ENCODE measurements at regions not wholly inside any gene's neighbourhood (a gene's known extent, or its start where the extent isn't known, plus 50 kb on each side); places are given as distances from the start of the nearest gene placed in this dataset.

DNA sequence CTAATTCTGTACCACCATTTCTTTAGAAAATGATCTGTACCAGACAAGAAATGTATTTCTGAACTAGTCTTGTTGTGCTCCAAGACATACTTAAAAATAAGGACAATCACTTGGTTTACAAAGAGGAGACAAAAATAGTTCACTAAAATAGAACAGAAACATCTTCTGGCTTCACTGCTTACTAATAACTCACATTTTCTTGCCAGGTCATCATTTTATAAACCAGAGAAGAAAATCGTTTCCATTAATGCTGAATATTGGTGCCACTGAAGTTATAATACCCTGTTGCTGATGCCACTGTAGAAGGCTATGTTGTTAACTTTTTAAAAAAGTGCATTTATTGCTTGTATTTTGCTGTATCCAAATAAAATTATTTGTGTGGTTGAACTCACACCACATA lies 94.8 kb upstream of the ZNF236 start:
- no peak for TF ChIP-seq ZNF138 (CRISPR knock-in tag; conservative IDR thresholded peaks at IDR 0.05)
- TF ChIP-seq ZBTB21 (CRISPR knock-in tag; IDR thresholded peaks at IDR 0.05; ENCODE audit: borderline replicate concordance) = no peak
- TF ChIP-seq GRHL2 (CRISPR knock-in tag; IDR thresholded peaks at IDR 0.05; ENCODE audit: insufficient replicate concordance, severe bottlenecking) = no peak
- TF ChIP-seq, protein P1, sequence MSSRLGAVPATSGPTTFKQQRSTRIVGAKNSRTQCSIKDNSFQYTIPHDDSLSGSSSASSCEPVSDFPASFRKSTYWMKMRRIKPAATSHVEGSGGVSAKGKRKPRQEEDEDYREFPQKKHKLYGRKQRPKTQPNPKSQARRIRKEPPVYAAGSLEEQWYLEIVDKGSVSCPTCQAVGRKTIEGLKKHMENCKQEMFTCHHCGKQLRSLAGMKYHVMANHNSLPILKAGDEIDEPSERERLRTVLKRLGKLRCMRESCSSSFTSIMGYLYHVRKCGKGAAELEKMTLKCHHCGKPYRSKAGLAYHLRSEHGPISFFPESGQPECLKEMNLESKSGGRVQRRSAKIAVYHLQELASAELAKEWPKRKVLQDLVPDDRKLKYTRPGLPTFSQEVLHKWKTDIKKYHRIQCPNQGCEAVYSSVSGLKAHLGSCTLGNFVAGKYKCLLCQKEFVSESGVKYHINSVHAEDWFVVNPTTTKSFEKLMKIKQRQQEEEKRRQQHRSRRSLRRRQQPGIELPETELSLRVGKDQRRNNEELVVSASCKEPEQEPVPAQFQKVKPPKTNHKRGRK (CRISPR knock-in tag; IDR thresholded peaks at IDR 0.05; ENCODE audit: borderline replicate concordance) = no peak
- TF ChIP-seq ZNF671 (CRISPR knock-in tag; IDR thresholded peaks at IDR 0.05) = no peak
- TF ChIP-seq TEAD1 (CRISPR knock-in tag; IDR thresholded peaks at IDR 0.05) = no peak
- TF ChIP-seq, protein P2, sequence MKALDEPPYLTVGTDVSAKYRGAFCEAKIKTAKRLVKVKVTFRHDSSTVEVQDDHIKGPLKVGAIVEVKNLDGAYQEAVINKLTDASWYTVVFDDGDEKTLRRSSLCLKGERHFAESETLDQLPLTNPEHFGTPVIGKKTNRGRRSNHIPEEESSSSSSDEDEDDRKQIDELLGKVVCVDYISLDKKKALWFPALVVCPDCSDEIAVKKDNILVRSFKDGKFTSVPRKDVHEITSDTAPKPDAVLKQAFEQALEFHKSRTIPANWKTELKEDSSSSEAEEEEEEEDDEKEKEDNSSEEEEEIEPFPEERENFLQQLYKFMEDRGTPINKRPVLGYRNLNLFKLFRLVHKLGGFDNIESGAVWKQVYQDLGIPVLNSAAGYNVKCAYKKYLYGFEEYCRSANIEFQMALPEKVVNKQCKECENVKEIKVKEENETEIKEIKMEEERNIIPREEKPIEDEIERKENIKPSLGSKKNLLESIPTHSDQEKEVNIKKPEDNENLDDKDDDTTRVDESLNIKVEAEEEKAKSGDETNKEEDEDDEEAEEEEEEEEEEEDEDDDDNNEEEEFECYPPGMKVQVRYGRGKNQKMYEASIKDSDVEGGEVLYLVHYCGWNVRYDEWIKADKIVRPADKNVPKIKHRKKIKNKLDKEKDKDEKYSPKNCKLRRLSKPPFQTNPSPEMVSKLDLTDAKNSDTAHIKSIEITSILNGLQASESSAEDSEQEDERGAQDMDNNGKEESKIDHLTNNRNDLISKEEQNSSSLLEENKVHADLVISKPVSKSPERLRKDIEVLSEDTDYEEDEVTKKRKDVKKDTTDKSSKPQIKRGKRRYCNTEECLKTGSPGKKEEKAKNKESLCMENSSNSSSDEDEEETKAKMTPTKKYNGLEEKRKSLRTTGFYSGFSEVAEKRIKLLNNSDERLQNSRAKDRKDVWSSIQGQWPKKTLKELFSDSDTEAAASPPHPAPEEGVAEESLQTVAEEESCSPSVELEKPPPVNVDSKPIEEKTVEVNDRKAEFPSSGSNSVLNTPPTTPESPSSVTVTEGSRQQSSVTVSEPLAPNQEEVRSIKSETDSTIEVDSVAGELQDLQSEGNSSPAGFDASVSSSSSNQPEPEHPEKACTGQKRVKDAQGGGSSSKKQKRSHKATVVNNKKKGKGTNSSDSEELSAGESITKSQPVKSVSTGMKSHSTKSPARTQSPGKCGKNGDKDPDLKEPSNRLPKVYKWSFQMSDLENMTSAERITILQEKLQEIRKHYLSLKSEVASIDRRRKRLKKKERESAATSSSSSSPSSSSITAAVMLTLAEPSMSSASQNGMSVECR (CRISPR knock-in tag; IDR thresholded peaks at IDR 0.05; ENCODE audit: borderline replicate concordance) = no peak
- TF ChIP-seq JUN (CRISPR knock-in tag; IDR thresholded peaks at IDR 0.05) = no peak
- TF ChIP-seq HMGA2 (CRISPR knock-in tag; IDR thresholded peaks at IDR 0.05) = no peak
- no peak for TF ChIP-seq ZNF121 (CRISPR knock-in tag; IDR thresholded peaks at IDR 0.05)
- TF ChIP-seq TCF7 (CRISPR knock-in tag; IDR thresholded peaks at IDR 0.05; ENCODE audit: low read depth) = no peak
- no peak for TF ChIP-seq MXD4 (CRISPR knock-in tag; IDR thresholded peaks at IDR 0.05; ENCODE audit: borderline replicate concordance)
- no peak for TF ChIP-seq KAT7 (CRISPR knock-in tag; IDR thresholded peaks at IDR 0.05; ENCODE audit: borderline replicate concordance)
- TF ChIP-seq ZNF219 (CRISPR knock-in tag; IDR thresholded peaks at IDR 0.05; ENCODE audit: borderline replicate concordance) = no peak
- TF ChIP-seq, protein P3, sequence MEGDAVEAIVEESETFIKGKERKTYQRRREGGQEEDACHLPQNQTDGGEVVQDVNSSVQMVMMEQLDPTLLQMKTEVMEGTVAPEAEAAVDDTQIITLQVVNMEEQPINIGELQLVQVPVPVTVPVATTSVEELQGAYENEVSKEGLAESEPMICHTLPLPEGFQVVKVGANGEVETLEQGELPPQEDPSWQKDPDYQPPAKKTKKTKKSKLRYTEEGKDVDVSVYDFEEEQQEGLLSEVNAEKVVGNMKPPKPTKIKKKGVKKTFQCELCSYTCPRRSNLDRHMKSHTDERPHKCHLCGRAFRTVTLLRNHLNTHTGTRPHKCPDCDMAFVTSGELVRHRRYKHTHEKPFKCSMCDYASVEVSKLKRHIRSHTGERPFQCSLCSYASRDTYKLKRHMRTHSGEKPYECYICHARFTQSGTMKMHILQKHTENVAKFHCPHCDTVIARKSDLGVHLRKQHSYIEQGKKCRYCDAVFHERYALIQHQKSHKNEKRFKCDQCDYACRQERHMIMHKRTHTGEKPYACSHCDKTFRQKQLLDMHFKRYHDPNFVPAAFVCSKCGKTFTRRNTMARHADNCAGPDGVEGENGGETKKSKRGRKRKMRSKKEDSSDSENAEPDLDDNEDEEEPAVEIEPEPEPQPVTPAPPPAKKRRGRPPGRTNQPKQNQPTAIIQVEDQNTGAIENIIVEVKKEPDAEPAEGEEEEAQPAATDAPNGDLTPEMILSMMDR (IDR thresholded peaks at IDR 0.05) = no peak
- TF ChIP-seq, protein P4, sequence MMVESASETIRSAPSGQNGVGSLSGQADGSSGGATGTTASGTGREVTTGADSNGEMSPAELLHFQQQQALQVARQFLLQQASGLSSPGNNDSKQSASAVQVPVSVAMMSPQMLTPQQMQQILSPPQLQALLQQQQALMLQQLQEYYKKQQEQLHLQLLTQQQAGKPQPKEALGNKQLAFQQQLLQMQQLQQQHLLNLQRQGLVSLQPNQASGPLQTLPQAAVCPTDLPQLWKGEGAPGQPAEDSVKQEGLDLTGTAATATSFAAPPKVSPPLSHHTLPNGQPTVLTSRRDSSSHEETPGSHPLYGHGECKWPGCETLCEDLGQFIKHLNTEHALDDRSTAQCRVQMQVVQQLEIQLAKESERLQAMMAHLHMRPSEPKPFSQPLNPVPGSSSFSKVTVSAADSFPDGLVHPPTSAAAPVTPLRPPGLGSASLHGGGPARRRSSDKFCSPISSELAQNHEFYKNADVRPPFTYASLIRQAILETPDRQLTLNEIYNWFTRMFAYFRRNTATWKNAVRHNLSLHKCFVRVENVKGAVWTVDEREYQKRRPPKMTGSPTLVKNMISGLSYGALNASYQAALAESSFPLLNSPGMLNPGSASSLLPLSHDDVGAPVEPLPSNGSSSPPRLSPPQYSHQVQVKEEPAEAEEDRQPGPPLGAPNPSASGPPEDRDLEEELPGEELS (CRISPR knock-in tag; IDR thresholded peaks at IDR 0.05) = no peak
- TF ChIP-seq, protein P5, sequence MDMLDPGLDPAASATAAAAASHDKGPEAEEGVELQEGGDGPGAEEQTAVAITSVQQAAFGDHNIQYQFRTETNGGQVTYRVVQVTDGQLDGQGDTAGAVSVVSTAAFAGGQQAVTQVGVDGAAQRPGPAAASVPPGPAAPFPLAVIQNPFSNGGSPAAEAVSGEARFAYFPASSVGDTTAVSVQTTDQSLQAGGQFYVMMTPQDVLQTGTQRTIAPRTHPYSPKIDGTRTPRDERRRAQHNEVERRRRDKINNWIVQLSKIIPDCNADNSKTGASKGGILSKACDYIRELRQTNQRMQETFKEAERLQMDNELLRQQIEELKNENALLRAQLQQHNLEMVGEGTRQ (CRISPR knock-in tag; IDR thresholded peaks at IDR 0.05) = no peak
- TF ChIP-seq ZNF232 (CRISPR knock-in tag; IDR thresholded peaks at IDR 0.05) = no peak
- TF ChIP-seq TP53 (CRISPR knock-in tag; IDR thresholded peaks at IDR 0.05) = no peak
- TF ChIP-seq, protein P6, sequence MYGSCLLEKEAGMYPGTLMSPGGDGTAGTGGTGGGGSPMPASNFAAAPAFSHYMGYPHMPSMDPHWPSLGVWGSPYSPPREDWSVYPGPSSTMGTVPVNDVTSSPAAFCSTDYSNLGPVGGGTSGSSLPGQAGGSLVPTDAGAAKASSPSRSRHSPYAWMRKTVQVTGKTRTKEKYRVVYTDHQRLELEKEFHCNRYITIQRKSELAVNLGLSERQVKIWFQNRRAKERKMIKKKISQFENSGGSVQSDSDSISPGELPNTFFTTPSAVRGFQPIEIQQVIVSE (CRISPR knock-in tag; IDR thresholded peaks at IDR 0.05; ENCODE audit: borderline replicate concordance) = no peak
- ChIA-PET CTCF (no interaction called here), POLR2A (no interaction called here)
- Mint-ChIP-seq H3K4me3 (no peak overlapping the region), H3K27me3 (ENCODE audit: low read depth) (no peaks in the 10 kb centered on the region), H3K36me3 (peaks cover 19% of the 10 kb centered on the region), H3K9me3 (peaks cover 46% of the 10 kb centered on the region), H3K4me1 (peaks cover 11% of the 10 kb centered on the region), H3K27ac (no peak overlapping the region)
- ATAC-seq (no peak), DNase-seq (ENCODE audit: low spot score) (no peak)
